ENCODE measurements at regions not wholly inside any gene's neighbourhood (a gene's known extent, or its start where the extent isn't known, plus 50 kb on each side); places are given as distances from the start of the nearest gene placed in this dataset.

DNA sequence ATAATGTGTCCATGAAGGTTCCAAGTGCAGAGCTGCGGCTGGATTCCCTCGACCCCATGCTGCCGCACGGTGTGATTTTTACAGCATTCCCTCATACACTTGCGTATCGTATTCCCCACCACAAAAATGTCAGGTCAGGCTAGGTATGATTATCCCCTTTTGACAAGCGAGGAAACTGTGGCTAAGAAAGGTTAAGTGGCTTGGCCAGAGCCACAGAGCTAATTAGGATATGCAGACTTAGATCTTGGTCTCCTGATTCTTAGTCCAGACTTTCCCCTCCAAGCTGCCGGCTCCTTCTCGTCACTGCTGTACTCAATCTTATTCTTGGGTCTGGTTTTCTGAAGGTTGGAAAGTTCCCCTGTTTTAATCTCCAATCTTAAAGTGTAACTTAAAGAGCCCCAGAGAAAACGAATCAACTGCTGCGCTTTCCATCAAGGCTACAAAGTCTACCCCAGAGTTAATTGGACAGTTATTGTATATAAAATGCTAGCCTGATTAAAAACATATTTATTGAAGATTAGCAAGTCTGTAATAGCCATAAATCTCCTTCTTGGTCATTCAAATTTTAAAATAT is 176.6 kb downstream of the ADAMTS15 start:
- H3K27me3 ChIP-seq (replicated peaks in 1 of 7): peaks cover 0 to 17% (median 0%) of the 10 kb centered on the region in 7 donors
- TF ChIP-seq POLR2AphosphoS5 (IDR thresholded peaks at IDR 0.05): no peak
- TF ChIP-seq, protein P1, sequence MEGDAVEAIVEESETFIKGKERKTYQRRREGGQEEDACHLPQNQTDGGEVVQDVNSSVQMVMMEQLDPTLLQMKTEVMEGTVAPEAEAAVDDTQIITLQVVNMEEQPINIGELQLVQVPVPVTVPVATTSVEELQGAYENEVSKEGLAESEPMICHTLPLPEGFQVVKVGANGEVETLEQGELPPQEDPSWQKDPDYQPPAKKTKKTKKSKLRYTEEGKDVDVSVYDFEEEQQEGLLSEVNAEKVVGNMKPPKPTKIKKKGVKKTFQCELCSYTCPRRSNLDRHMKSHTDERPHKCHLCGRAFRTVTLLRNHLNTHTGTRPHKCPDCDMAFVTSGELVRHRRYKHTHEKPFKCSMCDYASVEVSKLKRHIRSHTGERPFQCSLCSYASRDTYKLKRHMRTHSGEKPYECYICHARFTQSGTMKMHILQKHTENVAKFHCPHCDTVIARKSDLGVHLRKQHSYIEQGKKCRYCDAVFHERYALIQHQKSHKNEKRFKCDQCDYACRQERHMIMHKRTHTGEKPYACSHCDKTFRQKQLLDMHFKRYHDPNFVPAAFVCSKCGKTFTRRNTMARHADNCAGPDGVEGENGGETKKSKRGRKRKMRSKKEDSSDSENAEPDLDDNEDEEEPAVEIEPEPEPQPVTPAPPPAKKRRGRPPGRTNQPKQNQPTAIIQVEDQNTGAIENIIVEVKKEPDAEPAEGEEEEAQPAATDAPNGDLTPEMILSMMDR (IDR thresholded peaks at IDR 0.05 in 8 of 11, conservative IDR thresholded peaks at IDR 0.05 in 3 of 11): no peak
- TF ChIP-seq POLR2A (IDR thresholded peaks at IDR 0.05): no peak
- H3K4me3 ChIP-seq: no peak overlapping the region
- no peaks in the 10 kb centered on the region for H3K9me3 ChIP-seq
- WGBS, 5 donors: 89 to 95% (median 90%) methylated on average over 11 of the region's 11 CpGs
- no peak overlapping the region for H3K27ac ChIP-seq
- no peaks in the 10 kb centered on the region for H3K36me3 ChIP-seq
- intact Hi-C loops (cut with DNase I; ENCODE audit: low total_unique reads): no loop called here
- no peak for DNase-seq
- no peaks in the 10 kb centered on the region for H3K4me1 ChIP-seq

DNA sequence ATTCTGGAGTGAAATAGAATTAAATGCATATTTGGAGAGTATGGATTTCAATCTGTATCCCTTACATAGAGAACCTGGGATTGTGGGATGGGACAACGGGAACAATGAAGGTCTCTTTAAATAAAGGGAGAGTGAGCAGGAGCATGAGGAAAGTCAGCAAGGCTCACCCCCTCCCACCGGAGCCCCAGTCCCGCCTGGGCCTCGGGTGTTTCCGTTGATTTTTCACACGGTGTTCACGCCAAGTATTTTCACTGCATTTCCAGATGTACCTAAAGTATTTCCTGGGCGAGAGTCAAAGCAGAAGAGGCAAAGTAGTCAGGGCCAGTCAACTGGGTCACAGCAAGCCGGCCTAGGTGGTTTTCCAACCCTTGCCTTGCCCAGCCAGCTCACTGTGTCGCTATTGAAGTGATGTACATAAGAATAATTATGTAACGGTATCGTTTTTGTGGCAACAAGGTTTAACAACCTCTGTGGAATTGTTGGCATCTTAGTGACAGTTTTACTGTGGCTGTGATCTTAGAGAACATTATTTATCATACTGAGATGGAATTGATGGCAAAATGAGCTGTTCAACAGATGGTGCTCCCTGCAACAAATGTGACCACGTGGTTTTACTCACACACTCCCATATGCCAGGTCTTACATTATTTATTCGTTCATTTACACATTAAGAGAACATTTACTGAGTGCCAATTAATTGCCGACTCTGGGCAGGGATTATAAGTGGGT is 177.3 kb downstream of the ADAMTS15 start:
- no peaks in the 10 kb centered on the region for H3K36me3 ChIP-seq
- H3K27ac ChIP-seq: no peak overlapping the region
- H3K4me3 ChIP-seq: no peak overlapping the region
- H3K4me1 ChIP-seq: no peaks in the 10 kb centered on the region
- DNase-seq: no peak
- TF ChIP-seq POLR2A (IDR thresholded peaks at IDR 0.05) (no peak), POLR2AphosphoS5 (IDR thresholded peaks at IDR 0.05) (no peak)
- TF ChIP-seq, protein P1 (IDR thresholded peaks at IDR 0.05 in 8 of 11, conservative IDR thresholded peaks at IDR 0.05 in 3 of 11): no peak
- 78 to 85% (median 82%) methylated on average over 15 of the region's 15 CpGs for WGBS, 5 donors
- H3K9me3 ChIP-seq: no peaks in the 10 kb centered on the region
- H3K27me3 ChIP-seq (replicated peaks in 1 of 7): peaks cover 0 to 17% (median 0%) of the 10 kb centered on the region in 7 donors
- intact Hi-C loops (cut with DNase I; ENCODE audit: low total_unique reads): no loop called here

DNA sequence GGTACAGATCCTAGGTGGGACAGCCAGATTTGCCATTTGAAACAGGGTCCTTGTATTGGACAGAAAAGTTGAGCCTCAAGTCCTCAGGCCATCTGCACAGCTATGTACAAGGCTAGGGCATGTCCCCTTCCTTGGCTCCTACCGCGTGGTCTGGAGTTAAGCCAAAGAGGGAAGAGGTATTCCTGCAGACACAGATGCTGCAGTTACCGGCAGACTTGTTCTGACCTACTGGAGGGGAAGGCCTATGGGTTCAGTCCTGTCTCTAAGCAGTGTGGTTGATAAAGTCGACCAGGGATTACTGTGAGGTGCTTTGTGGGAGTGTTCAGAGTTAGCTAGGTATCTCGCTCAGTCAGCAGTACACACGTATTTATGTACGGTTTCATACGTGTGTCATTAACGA is 180.6 kb downstream of the ADAMTS15 start:
- DNase-seq: no peak
- no peaks in the 10 kb centered on the region for H3K9me3 ChIP-seq
- intact Hi-C loops (cut with DNase I; ENCODE audit: low total_unique reads): no loop called here
- no peaks in the 10 kb centered on the region for H3K36me3 ChIP-seq
- no peaks in the 10 kb centered on the region for H3K4me1 ChIP-seq
- TF ChIP-seq POLR2A (IDR thresholded peaks at IDR 0.05) (no peak), POLR2AphosphoS5 (IDR thresholded peaks at IDR 0.05) (no peak)
- TF ChIP-seq, protein P1 (IDR thresholded peaks at IDR 0.05 in 8 of 11, conservative IDR thresholded peaks at IDR 0.05 in 3 of 11): no peak
- peaks cover 0 to 14% (median 0%) of the 10 kb centered on the region in 7 donors for H3K27me3 ChIP-seq (replicated peaks in 1 of 7)
- 71 to 77% (median 73%) methylated on average over 9 of the region's 9 CpGs for WGBS, 5 donors
- no peak overlapping the region for H3K4me3 ChIP-seq
- H3K27ac ChIP-seq: no peak overlapping the region

DNA sequence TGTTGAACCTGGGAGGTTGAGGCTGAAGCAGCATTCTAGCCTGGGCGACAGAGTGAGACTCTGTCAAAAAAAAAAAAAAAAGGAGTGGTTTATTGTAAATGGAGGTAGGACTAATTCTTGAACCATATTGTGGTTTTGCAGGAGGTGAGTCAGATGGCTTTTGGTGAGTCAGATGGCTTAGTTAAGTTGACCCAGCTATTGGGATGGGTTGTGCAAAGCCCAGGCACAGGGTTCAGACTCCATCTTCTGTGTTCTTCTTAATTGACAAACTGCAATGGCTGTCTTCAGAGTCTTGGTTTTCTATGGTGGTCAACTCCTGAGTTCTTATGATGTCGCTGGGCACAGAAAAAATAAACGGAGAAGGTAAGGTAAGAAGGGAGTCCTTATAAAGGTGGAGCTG is 182.7 kb downstream of the ADAMTS15 start:
- H3K36me3 ChIP-seq: no peaks in the 10 kb centered on the region
- H3K4me1 ChIP-seq: peaks cover 0 to 5% (median 0%) of the 10 kb centered on the region in 6 donors
- TF ChIP-seq POLR2AphosphoS5 (IDR thresholded peaks at IDR 0.05) (no peak), POLR2A (IDR thresholded peaks at IDR 0.05) (no peak)
- TF ChIP-seq, protein P1 (IDR thresholded peaks at IDR 0.05 in 8 of 11, conservative IDR thresholded peaks at IDR 0.05 in 3 of 11): no peak
- no peak overlapping the region for H3K27ac ChIP-seq
- no peaks in the 10 kb centered on the region for H3K9me3 ChIP-seq
- no peak overlapping the region for H3K4me3 ChIP-seq
- intact Hi-C loops (cut with DNase I; ENCODE audit: low total_unique reads): no loop called here
- WGBS, 5 donors: 77 to 92% (median 89%) methylated on average over 3 of the region's 3 CpGs
- peaks cover 0 to 21% (median 0%) of the 10 kb centered on the region in 7 donors for H3K27me3 ChIP-seq (replicated peaks in 1 of 7)
- no peak for DNase-seq

Measured in spleen (tissue), 11 donors.